ENCODE measurements at regions not wholly inside any gene's neighbourhood (a gene's known extent, or its start where the extent isn't known, plus 50 kb on each side); places are given as distances from the start of the nearest gene placed in this dataset.

DNA sequence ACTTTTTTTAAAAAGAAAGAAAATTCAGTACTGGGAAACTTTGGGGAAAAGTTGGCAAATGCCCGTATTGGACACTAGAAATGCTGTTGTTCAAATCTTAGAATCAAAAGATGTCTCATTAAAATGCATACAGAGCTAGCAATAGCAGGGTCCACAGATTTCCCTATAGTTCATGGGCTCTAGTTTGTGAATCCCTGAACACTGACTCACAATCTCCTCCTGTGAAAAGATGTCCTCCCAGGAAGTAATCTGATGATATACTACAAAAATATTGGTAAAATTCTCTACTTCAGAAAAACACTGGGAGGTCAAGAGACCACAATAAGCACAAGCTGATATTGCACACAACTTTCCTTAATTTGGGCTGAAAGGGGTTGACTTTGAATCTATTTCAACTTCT is 568.4 kb upstream of the ZNF385D start:
- no peaks in the 10 kb centered on the region for H3K36me3 ChIP-seq
- intact Hi-C loops (cut with DNase I; ENCODE audit: low total_unique reads) = no loop called here
- no peaks in the 10 kb centered on the region for H3K4me1 ChIP-seq
- no peaks in the 10 kb centered on the region for H3K27me3 ChIP-seq
- TF ChIP-seq, protein P1, sequence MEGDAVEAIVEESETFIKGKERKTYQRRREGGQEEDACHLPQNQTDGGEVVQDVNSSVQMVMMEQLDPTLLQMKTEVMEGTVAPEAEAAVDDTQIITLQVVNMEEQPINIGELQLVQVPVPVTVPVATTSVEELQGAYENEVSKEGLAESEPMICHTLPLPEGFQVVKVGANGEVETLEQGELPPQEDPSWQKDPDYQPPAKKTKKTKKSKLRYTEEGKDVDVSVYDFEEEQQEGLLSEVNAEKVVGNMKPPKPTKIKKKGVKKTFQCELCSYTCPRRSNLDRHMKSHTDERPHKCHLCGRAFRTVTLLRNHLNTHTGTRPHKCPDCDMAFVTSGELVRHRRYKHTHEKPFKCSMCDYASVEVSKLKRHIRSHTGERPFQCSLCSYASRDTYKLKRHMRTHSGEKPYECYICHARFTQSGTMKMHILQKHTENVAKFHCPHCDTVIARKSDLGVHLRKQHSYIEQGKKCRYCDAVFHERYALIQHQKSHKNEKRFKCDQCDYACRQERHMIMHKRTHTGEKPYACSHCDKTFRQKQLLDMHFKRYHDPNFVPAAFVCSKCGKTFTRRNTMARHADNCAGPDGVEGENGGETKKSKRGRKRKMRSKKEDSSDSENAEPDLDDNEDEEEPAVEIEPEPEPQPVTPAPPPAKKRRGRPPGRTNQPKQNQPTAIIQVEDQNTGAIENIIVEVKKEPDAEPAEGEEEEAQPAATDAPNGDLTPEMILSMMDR (IDR thresholded peaks at IDR 0.05) = no peak
- no peak overlapping the region for H3K4me3 ChIP-seq
- DNase-seq = no peak
- no peaks in the 10 kb centered on the region for H3K9me3 ChIP-seq
- H3K27ac ChIP-seq = no peak overlapping the region

DNA sequence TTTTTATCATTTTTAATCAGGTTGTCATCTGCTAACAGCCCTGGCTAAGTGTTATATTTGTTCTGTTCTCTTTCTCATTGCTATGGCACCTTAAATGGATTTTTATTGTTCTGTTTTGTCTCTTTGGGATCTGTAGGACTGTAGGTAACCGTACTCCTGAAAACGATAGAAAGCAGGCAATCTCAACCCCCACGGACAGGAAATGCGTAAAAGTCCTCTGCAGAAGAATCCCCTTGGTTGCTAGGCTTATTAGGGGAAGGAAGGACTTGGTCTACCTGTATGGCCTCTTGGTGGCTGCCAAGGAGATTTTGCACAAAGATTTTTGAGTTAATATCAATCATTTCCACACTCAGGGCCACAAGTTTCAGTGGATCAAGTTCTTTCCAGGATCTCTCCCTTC is 571.9 kb upstream of the ZNF385D start:
- intact Hi-C loops (cut with DNase I; ENCODE audit: low total_unique reads) = no loop called here
- Histone ChIP-seq H3K4me3 (no peak overlapping the region), H3K27ac (no peak overlapping the region)

DNA sequence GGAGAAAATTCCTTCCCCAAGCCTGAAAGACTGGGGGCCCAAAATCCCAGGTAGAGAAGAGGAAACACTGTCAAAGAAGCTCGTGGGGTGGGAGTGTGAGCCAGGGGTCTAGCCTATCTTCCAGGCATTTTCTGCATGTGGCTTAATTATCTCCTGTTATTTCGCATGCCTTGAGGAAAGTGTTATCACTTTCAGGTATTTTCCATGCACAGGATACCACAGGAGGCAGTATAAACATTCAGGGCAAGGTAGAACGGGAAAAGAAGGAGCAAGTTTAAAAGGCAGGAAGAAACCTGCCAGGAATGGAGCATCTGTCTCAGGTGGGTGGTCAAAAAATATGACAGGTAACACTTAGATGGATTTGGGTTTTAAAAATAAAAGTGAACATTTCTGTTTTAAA is 575.3 kb upstream of the ZNF385D start:
- H3K36me3 ChIP-seq = no peaks in the 10 kb centered on the region
- no peak overlapping the region for H3K27ac ChIP-seq
- TF ChIP-seq, protein P1 (IDR thresholded peaks at IDR 0.05) = no peak
- no peak overlapping the region for H3K4me3 ChIP-seq
- H3K4me1 ChIP-seq = no peaks in the 10 kb centered on the region
- no peak for DNase-seq
- H3K9me3 ChIP-seq = no peaks in the 10 kb centered on the region
- intact Hi-C loops (cut with DNase I; ENCODE audit: low total_unique reads) = no loop called here
- H3K27me3 ChIP-seq = no peaks in the 10 kb centered on the region

More for the DNA sequence above, 571.9 kb upstream of the ZNF385D start:
- TF ChIP-seq, protein P1 (IDR thresholded peaks at IDR 0.05) = no peak
- no peaks in the 10 kb centered on the region for H3K4me1 ChIP-seq
- no peaks in the 10 kb centered on the region for H3K27me3 ChIP-seq
- H3K9me3 ChIP-seq = no peaks in the 10 kb centered on the region
- H3K36me3 ChIP-seq = no peaks in the 10 kb centered on the region
- DNase-seq = no peak

- intact Hi-C loops (cut with DNase I; ENCODE audit: low total_unique reads) = no loop called here
- H3K27ac ChIP-seq = no peak overlapping the region
- no peaks in the 10 kb centered on the region for H3K27me3 ChIP-seq
- TF ChIP-seq, protein P1 (IDR thresholded peaks at IDR 0.05) = no peak
- no peak overlapping the region for H3K4me3 ChIP-seq
- no peaks in the 10 kb centered on the region for H3K36me3 ChIP-seq
- no peak for DNase-seq
- H3K9me3 ChIP-seq = no peaks in the 10 kb centered on the region
- no peaks in the 10 kb centered on the region for H3K4me1 ChIP-seq
Observed at GRCh38 chr3:22334996-22335395, 584.0 kb upstream of the ZNF385D start.

- Histone ChIP-seq H3K27me3 (no peaks in the 10 kb centered on the region), H3K4me1 (no peaks in the 10 kb centered on the region), H3K9me3 (no peaks in the 10 kb centered on the region), H3K27ac (no peak overlapping the region), H3K36me3 (no peaks in the 10 kb centered on the region), H3K4me3 (no peak overlapping the region)
- TF ChIP-seq, protein P1 (IDR thresholded peaks at IDR 0.05) = no peak
- no peak for DNase-seq
- intact Hi-C loops (cut with DNase I; ENCODE audit: low total_unique reads) = no loop called here
Observed at GRCh38 chr3:22349215-22349851, 598.3 kb upstream of the ZNF385D start.

- Histone ChIP-seq H3K9me3 (no peaks in the 10 kb centered on the region), H3K4me1 (no peaks in the 10 kb centered on the region), H3K27ac (no peak overlapping the region), H3K4me3 (no peak overlapping the region), H3K36me3 (no peaks in the 10 kb centered on the region), H3K27me3 (no peaks in the 10 kb centered on the region)
- DNase-seq = no peak
- intact Hi-C loops (cut with DNase I; ENCODE audit: low total_unique reads) = no loop called here
- TF ChIP-seq, protein P1 (IDR thresholded peaks at IDR 0.05) = no peak
Observed at GRCh38 chr3:22351806-22352205, 600.8 kb upstream of the ZNF385D start.

Data from tibial artery (tissue), 4 donors.